Lower lobe of right lung (tissue), 2 donors: ENCODE measurements at regions not wholly inside any gene's neighbourhood (a gene's known extent, or its start where the extent isn't known, plus 50 kb on each side); places are given as distances from the start of the nearest gene placed in this dataset.
"Not testable (repeated sequence)": the region's sequence is repeated elsewhere in the genome, so short reads cannot be mapped to it uniquely, and the experiment has no call there.

Experiments
- ATAC-seq, 2 donors: fragments of 200-7000 bp; cut with Tn5 transposase; one replicate each; pipeline ENCODE4 v1.9.1; 2020 to 2022; ENCODE audit warnings: mild to moderate bottlenecking in 2 of 2, moderate library complexity in 2 of 2
- DNase-seq: peaks from one replicate; pipeline ENCODE4 v3.0.0-alpha.2; 2020
- H3K27ac ChIP-seq: fragments of 200-600 bp; one replicate; pipeline ENCODE4 v1.8.0; 2022
- H3K27me3 ChIP-seq: fragments of 200-600 bp; one replicate; pipeline ENCODE4 v1.8.0; 2022; ENCODE audit warnings: low read depth
- H3K36me3 ChIP-seq: fragments of 200-600 bp; one replicate; pipeline ENCODE4 v1.8.0; 2022; ENCODE audit warnings: mild to moderate bottlenecking
- H3K4me1 ChIP-seq: fragments of 200-600 bp; one replicate; pipeline ENCODE4 v1.8.0; 2022
- H3K4me3 ChIP-seq: fragments of 200-600 bp; one replicate; pipeline ENCODE4 v1.8.0; 2022; ENCODE audit warnings: mild to moderate bottlenecking
- H3K9me3 ChIP-seq: fragments of 200-600 bp; one replicate; pipeline ENCODE4 v1.8.0; 2022
- CTCF ChIP-seq: fragments of 200-600 bp; IDR thresholded peaks from one replicate; pipeline ENCODE4 v1.8.0; 2022; ENCODE audit warnings: antibody characterized with exemption, mild to moderate bottlenecking
- intact Hi-C: fragments of 100-400 bp; cut with DNase I; formaldehyde crosslinking; loops from one replicate; pipeline ENCODE4 v1.11.0; 2022
- donor health status: DM: no; HTN: yes; CAD: no; lungs with severe emphysema.

DNA sequence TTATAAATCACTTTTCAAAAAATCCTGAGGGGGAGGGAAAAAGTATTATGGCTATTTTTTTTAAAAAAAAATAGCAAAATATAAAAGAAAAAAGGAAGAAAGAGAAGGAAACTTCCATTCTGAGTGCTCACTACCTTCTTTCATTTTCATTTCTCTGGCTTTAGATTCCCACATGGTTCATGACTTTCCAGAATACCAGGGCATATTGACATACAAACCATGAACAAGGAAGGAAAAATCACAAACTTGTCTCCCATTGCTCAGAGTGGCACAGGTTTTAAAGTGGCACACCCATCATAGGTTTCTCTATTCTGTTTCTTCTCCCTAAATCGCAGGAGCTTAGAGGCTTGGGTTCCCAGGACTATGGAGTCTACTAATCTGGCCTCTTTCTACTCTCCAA, 136.3 kb upstream of the CXXC4 start:
- H3K27ac ChIP-seq = no peak overlapping the region
- H3K36me3 ChIP-seq = no peaks in the 10 kb centered on the region
- H3K4me1 ChIP-seq = no peaks in the 10 kb centered on the region
- TF ChIP-seq CTCF = no peak
- H3K4me3 ChIP-seq = no peak overlapping the region
- no peaks in the 10 kb centered on the region for H3K27me3 ChIP-seq
- no peak for DNase-seq
- no peaks in the 10 kb centered on the region for H3K9me3 ChIP-seq
- no peak for ATAC-seq
- intact Hi-C loops = no loop called here

DNA sequence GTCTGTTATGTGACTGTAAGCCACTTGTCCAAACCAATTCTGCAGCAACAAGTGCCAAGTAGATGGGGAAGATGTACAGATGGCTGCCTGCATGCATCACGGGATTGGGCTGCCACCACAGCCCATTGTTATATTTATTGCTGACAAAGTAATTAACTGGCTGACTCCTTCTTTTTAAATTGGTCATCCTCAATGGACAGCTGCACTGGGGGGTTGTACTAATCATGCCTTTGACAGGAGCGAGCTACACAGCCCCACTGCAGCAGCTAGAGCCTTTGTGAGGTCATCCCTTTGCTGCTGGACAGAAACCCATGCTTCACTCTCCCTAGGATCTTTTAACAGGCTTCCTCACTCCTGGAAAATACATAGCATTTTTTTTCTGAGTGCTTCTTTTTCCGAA, 146.7 kb upstream of the CXXC4 start:
- intact Hi-C loops = no loop called here
- no peak for DNase-seq
- Histone ChIP-seq H3K4me1 (no peaks in the 10 kb centered on the region), H3K36me3 (no peaks in the 10 kb centered on the region), H3K9me3 (no peaks in the 10 kb centered on the region), H3K27ac (no peak overlapping the region), H3K27me3 (no peaks in the 10 kb centered on the region), H3K4me3 (no peak overlapping the region)
- no peak for ATAC-seq
- no peak for TF ChIP-seq CTCF

DNA sequence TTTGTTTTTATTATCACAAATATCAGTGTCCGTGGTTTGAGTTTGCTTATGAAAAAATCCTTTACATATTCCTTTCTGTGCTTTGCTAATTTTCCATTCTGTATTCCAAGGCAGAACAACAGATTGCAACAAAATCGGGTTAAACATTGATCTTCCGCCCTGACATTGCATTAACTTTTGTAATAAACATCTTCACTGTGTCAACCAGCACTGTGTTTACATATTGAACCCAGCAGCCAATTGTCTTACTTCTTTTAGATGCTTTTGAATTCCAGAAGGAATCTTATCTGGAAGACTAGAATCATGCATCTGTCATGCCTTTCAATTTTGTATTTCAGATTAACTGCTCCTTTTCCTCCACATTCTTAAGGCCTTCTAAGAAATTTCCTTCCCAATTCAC, 147.8 kb upstream of the CXXC4 start:
- H3K27me3 ChIP-seq = no peaks in the 10 kb centered on the region
- TF ChIP-seq CTCF = no peak
- H3K27ac ChIP-seq = no peak overlapping the region
- H3K4me1 ChIP-seq = no peaks in the 10 kb centered on the region
- DNase-seq = no peak
- intact Hi-C loops = no loop called here
- no peaks in the 10 kb centered on the region for H3K36me3 ChIP-seq
- ATAC-seq = no peak
- H3K4me3 ChIP-seq = no peak overlapping the region
- no peaks in the 10 kb centered on the region for H3K9me3 ChIP-seq

- DNase-seq (no peak), ATAC-seq (no peak)
- H3K27ac ChIP-seq = no peak overlapping the region
- no peaks in the 10 kb centered on the region for H3K27me3 ChIP-seq
- TF ChIP-seq CTCF = no peak
- H3K4me1 ChIP-seq = no peaks in the 10 kb centered on the region
- no peaks in the 10 kb centered on the region for H3K36me3 ChIP-seq
- intact Hi-C loops = no loop called here
- no peaks in the 10 kb centered on the region for H3K9me3 ChIP-seq
- no peak overlapping the region for H3K4me3 ChIP-seq
Observed at GRCh38 chr4:104643805-104644204, 149.1 kb upstream of the CXXC4 start.

DNA sequence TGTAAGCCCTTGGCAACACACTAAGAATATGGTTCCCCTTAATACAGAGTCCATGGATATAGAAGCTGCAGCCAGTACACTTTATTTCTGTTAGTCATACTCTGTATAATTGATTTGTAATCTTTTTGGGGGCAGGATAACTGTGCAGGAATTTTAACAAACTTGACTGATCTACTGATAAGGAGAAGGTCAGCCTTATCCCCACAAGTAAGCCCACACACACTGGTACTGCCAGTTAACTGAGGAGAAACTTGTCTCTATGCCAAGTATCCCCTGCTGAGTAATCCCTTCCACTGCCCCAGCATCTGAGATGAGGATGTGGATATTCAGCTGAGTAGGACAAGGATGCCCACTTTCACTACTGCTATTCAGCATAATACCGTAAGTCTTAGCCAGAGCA, 154.9 kb upstream of the CXXC4 start:
- DNase-seq = no peak
- Histone ChIP-seq H3K36me3 (no peaks in the 10 kb centered on the region), H3K9me3 (peaks cover 4% of the 10 kb centered on the region), H3K4me3 (no peak overlapping the region), H3K27ac (no peak overlapping the region), H3K27me3 (no peaks in the 10 kb centered on the region), H3K4me1 (no peaks in the 10 kb centered on the region)
- no peak for TF ChIP-seq CTCF
- ATAC-seq = no peak
- intact Hi-C loops = no loop called here

DNA sequence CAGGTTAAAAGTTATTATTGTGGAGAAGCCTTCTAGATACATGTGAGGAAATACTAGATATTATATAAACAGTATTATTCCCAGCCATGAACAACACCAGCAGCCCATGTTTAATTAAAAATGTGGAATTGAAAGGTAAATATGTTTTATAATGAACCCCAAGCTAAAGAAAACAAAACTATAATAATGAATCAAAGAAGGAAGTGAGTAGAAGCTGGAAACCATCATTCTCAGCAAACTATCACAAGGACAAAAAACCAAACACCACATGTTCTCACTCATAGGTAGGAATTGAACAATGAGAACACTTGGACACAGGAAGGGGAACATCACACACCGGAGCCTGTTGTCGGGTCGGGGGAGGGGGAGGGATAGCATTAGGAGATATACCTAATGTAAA, 167.6 kb upstream of the CXXC4 start:
- ATAC-seq, H3K27me3 ChIP-seq, H3K27ac ChIP-seq, intact Hi-C loops, H3K4me3 ChIP-seq, DNase-seq, H3K36me3 ChIP-seq, H3K9me3 ChIP-seq, H3K4me1 ChIP-seq: not testable (repeated sequence)
